ENCODE measurements at regions not wholly inside any gene's neighbourhood (a gene's known extent, or its start where the extent isn't known, plus 50 kb on each side); places are given as distances from the start of the nearest gene placed in this dataset.
"Not testable (repeated sequence)": the region's sequence is repeated elsewhere in the genome, so short reads cannot be mapped to it uniquely, and the experiment has no call there.

- ATAC-seq, result no peak
- H3K27ac Mint-ChIP-seq, result no peak overlapping the region
- peaks cover 8% of the 10 kb centered on the region in 2 donors for H3K27me3 Mint-ChIP-seq
- no peaks in the 10 kb centered on the region for H3K36me3 Mint-ChIP-seq
- no peak overlapping the region for H3K4me3 Mint-ChIP-seq
- H3K9me3 Mint-ChIP-seq, result no peaks in the 10 kb centered on the region
- DNase-seq (ENCODE audit: low spot score), result no peak
- peaks cover 4 to 6% of the 10 kb centered on the region in 2 donors for H3K4me1 Mint-ChIP-seq (ENCODE audit: low read depth in 2 of 2)
These were observed 55.2 kb downstream of the RPL22L1 start for GRCh38 chr3:170814822-170815221.

- Mint-ChIP-seq H3K36me3 (no peaks in the 10 kb centered on the region), H3K4me3 (no peak overlapping the region), H3K27ac (no peak overlapping the region), H3K9me3 (no peaks in the 10 kb centered on the region), H3K4me1 (ENCODE audit: low read depth in 2 of 2) (peaks cover 4 to 6% of the 10 kb centered on the region in 2 donors), H3K27me3 (peaks cover 0 to 6% of the 10 kb centered on the region in 2 donors)
- DNase-seq (ENCODE audit: low spot score) (no peak), ATAC-seq (no peak)
These were observed 56.7 kb downstream of the RPL22L1 start for GRCh38 chr3:170813266-170813665.

GRCh38 chr3:170811928-170812591, 57.9 kb downstream of the RPL22L1 start:
- peak; percentile 66 to 75 for ATAC-seq
- Mint-ChIP-seq H3K9me3 (no peaks in the 10 kb centered on the region), H3K4me1 (ENCODE audit: low read depth in 2 of 2) (peaks cover 4 to 6% of the 10 kb centered on the region in 2 donors), H3K36me3 (no peaks in the 10 kb centered on the region), H3K27me3 (peaks cover 0 to 4% of the 10 kb centered on the region in 2 donors), H3K4me3 (no peak overlapping the region), H3K27ac (no peak overlapping the region)
- peak; percentile 64 for DNase-seq (ENCODE audit: low spot score)

- no peak for ATAC-seq
- Mint-ChIP-seq H3K27me3 (peaks cover 0 to 4% of the 10 kb centered on the region in 2 donors), H3K4me1 (ENCODE audit: low read depth in 2 of 2) (peaks cover 4 to 6% of the 10 kb centered on the region in 2 donors), H3K9me3 (no peaks in the 10 kb centered on the region), H3K36me3 (no peaks in the 10 kb centered on the region), H3K4me3 (no peak overlapping the region), H3K27ac (no peak overlapping the region)
- DNase-seq (ENCODE audit: low spot score), result no peak
These were observed 58.5 kb downstream of the RPL22L1 start for GRCh38 chr3:170811515-170811914.

GRCh38 chr3:170809975-170810357, 60.0 kb downstream of the RPL22L1 start:
- Mint-ChIP-seq H3K4me3 (no peak overlapping the region), H3K4me1 (ENCODE audit: low read depth in 2 of 2) (peaks cover 4 to 6% of the 10 kb centered on the region in 2 donors), H3K27ac (no peak overlapping the region), H3K9me3 (no peaks in the 10 kb centered on the region), H3K27me3 (peaks cover 6 to 9% of the 10 kb centered on the region in 2 donors), H3K36me3 (no peaks in the 10 kb centered on the region)
- DNase-seq (ENCODE audit: low spot score) (no peak), ATAC-seq (no peak)

- H3K4me1 Mint-ChIP-seq (ENCODE audit: low read depth in 2 of 2), result peaks cover 4 to 6% of the 10 kb centered on the region in 2 donors
- H3K4me3 Mint-ChIP-seq, result no peak overlapping the region
- DNase-seq (ENCODE audit: low spot score) (no peak), ATAC-seq (peak in 1 of 2 donors; percentile 24)
- peaks cover 13 to 16% of the 10 kb centered on the region in 2 donors for H3K27me3 Mint-ChIP-seq
- no peak overlapping the region for H3K27ac Mint-ChIP-seq
- H3K9me3 Mint-ChIP-seq, result no peaks in the 10 kb centered on the region
- H3K36me3 Mint-ChIP-seq, result no peaks in the 10 kb centered on the region
These were observed 60.7 kb downstream of the RPL22L1 start for GRCh38 chr3:170809007-170809974.

- DNase-seq (ENCODE audit: low spot score) (no peak), ATAC-seq (no peak)
- Mint-ChIP-seq H3K4me1 (ENCODE audit: low read depth in 2 of 2) (peaks cover 4 to 6% of the 10 kb centered on the region in 2 donors), H3K27me3 (peaks cover 16 to 22% of the 10 kb centered on the region in 2 donors), H3K27ac (peak overlapping the region in 1 of 2 donors; percentile 61), H3K4me3 (no peak overlapping the region), H3K9me3 (no peaks in the 10 kb centered on the region), H3K36me3 (no peaks in the 10 kb centered on the region)
These were observed 62.0 kb downstream of the RPL22L1 start for GRCh38 chr3:170808041-170808440.

- DNase-seq (ENCODE audit: low spot score), result no peak
- no peaks in the 10 kb centered on the region for H3K9me3 Mint-ChIP-seq
- no peak for ATAC-seq
- H3K27ac Mint-ChIP-seq, result no peak overlapping the region
- H3K27me3 Mint-ChIP-seq, result peaks cover 19 to 26% of the 10 kb centered on the region in 2 donors
- H3K4me1 Mint-ChIP-seq (ENCODE audit: low read depth in 2 of 2), result peaks cover 0 to under 1% of the 10 kb centered on the region in 2 donors
- H3K4me3 Mint-ChIP-seq, result no peak overlapping the region
- H3K36me3 Mint-ChIP-seq, result no peaks in the 10 kb centered on the region
These were observed 63.3 kb downstream of the RPL22L1 start for GRCh38 chr3:170806676-170807075.

GRCh38 chr3:170806141-170806540, 63.9 kb downstream of the RPL22L1 start:
- Mint-ChIP-seq H3K27me3 (peaks cover 23 to 31% of the 10 kb centered on the region in 2 donors), H3K27ac (no peak overlapping the region), H3K9me3 (no peaks in the 10 kb centered on the region), H3K36me3 (no peaks in the 10 kb centered on the region), H3K4me1 (ENCODE audit: low read depth in 2 of 2) (no peaks in the 10 kb centered on the region), H3K4me3 (no peak overlapping the region)
- ATAC-seq, result no peak
- no peak for DNase-seq (ENCODE audit: low spot score)

- H3K4me1 Mint-ChIP-seq (ENCODE audit: low read depth in 2 of 2); H3K27ac Mint-ChIP-seq; H3K9me3 Mint-ChIP-seq; H3K4me3 Mint-ChIP-seq; DNase-seq (ENCODE audit: low spot score); ATAC-seq; H3K36me3 Mint-ChIP-seq: not testable (repeated sequence)
- peaks cover 25 to 31% of the 10 kb centered on the region in 2 donors for H3K27me3 Mint-ChIP-seq
These were observed 64.7 kb downstream of the RPL22L1 start for GRCh38 chr3:170805296-170805695.

GRCh38 chr3:170804634-170805033, 65.4 kb downstream of the RPL22L1 start:
- not testable (repeated sequence) for H3K4me3 Mint-ChIP-seq; H3K4me1 Mint-ChIP-seq (ENCODE audit: low read depth in 2 of 2); DNase-seq (ENCODE audit: low spot score); H3K36me3 Mint-ChIP-seq; H3K27ac Mint-ChIP-seq; ATAC-seq; H3K9me3 Mint-ChIP-seq
- H3K27me3 Mint-ChIP-seq, result peaks cover 25 to 31% of the 10 kb centered on the region in 2 donors

- H3K27ac Mint-ChIP-seq, result no peak overlapping the region
- H3K4me1 Mint-ChIP-seq (ENCODE audit: low read depth in 2 of 2), result no peaks in the 10 kb centered on the region
- H3K36me3 Mint-ChIP-seq, result no peaks in the 10 kb centered on the region
- DNase-seq (ENCODE audit: low spot score), result no peak
- H3K4me3 Mint-ChIP-seq, result no peak overlapping the region
- H3K27me3 Mint-ChIP-seq, result peaks cover 28 to 36% of the 10 kb centered on the region in 2 donors
- no peak for ATAC-seq
- H3K9me3 Mint-ChIP-seq, result no peaks in the 10 kb centered on the region
These were observed 65.9 kb downstream of the RPL22L1 start for GRCh38 chr3:170804078-170804477.

- H3K27ac Mint-ChIP-seq, result no peak overlapping the region
- no peaks in the 10 kb centered on the region for H3K9me3 Mint-ChIP-seq
- no peaks in the 10 kb centered on the region for H3K36me3 Mint-ChIP-seq
- H3K27me3 Mint-ChIP-seq, result peaks cover 34 to 48% of the 10 kb centered on the region in 2 donors
- DNase-seq (ENCODE audit: low spot score) (no peak), ATAC-seq (no peak)
- H3K4me3 Mint-ChIP-seq, result no peak overlapping the region
- H3K4me1 Mint-ChIP-seq (ENCODE audit: low read depth in 2 of 2), result no peaks in the 10 kb centered on the region
These were observed 67.5 kb downstream of the RPL22L1 start for GRCh38 chr3:170802164-170803151.

Data from natural killer cell treated with Interleukin-12 subunit alpha and Interleukin-12 subunit beta and Interleukin-15 and Interleukin-18, amount 100 ng/mL, for 72 hours (primary cell).